ENCODE measurements at regions not wholly inside any gene's neighbourhood (a gene's known extent, or its start where the extent isn't known, plus 50 kb on each side); places are given as distances from the start of the nearest gene placed in this dataset.

- DNase-seq = no peak
Observed at GRCh38 chr12:127358888-127359287, 908.1 kb upstream of the TMEM132C start.

- no peak for DNase-seq
Observed at GRCh38 chr12:127360580-127360979, 906.4 kb upstream of the TMEM132C start.

- no peak for DNase-seq
Observed at GRCh38 chr12:127362121-127362520, 904.8 kb upstream of the TMEM132C start.

- DNase-seq = peak; percentile 23
Observed at GRCh38 chr12:127363392-127363791, 903.6 kb upstream of the TMEM132C start.

GRCh38 chr12:127373559-127373958, 893.4 kb upstream of the TMEM132C start:
- DNase-seq = no peak

GRCh38 chr12:127374447-127374846, 892.5 kb upstream of the TMEM132C start:
- DNase-seq = no peak

GRCh38 chr12:127381043-127381668, 885.8 kb upstream of the TMEM132C start:
- peak; percentile 64 for DNase-seq

GRCh38 chr12:127381681-127382080, 885.3 kb upstream of the TMEM132C start:
- DNase-seq = no peak

- no peak for DNase-seq
Observed at GRCh38 chr12:127383281-127383680, 883.7 kb upstream of the TMEM132C start.

- no peak for DNase-seq
Observed at GRCh38 chr12:127386723-127387122, 880.2 kb upstream of the TMEM132C start.

- DNase-seq = no peak
Observed at GRCh38 chr12:127388985-127389384, 878.0 kb upstream of the TMEM132C start.

- DNase-seq = peak; percentile 2
Observed at GRCh38 chr12:127389923-127390322, 877.0 kb upstream of the TMEM132C start.

- no peak for DNase-seq
Observed at GRCh38 chr12:127393465-127393864, 873.5 kb upstream of the TMEM132C start.

- no peak for DNase-seq
Observed at GRCh38 chr12:127393896-127394295, 873.1 kb upstream of the TMEM132C start.

- no peak for DNase-seq
Observed at GRCh38 chr12:127396734-127397133, 870.2 kb upstream of the TMEM132C start.

GRCh38 chr12:127398016-127398710, 868.8 kb upstream of the TMEM132C start:
- DNase-seq = no peak

- no peak for DNase-seq
Observed at GRCh38 chr12:127399451-127399850, 867.5 kb upstream of the TMEM132C start.

GRCh38 chr12:127400221-127400620, 866.7 kb upstream of the TMEM132C start:
- DNase-seq = no peak

GRCh38 chr12:127401005-127401404, 866.0 kb upstream of the TMEM132C start:
- no peak for DNase-seq

- no peak for DNase-seq
Observed at GRCh38 chr12:127401536-127401935, 865.4 kb upstream of the TMEM132C start.

- no peak for DNase-seq
Observed at GRCh38 chr12:127411166-127411915, 855.6 kb upstream of the TMEM132C start.

- no peak for DNase-seq
Observed at GRCh38 chr12:127411981-127412380, 855.0 kb upstream of the TMEM132C start.

- DNase-seq = no peak
Observed at GRCh38 chr12:127412866-127413265, 854.1 kb upstream of the TMEM132C start.

- DNase-seq = no peak
Observed at GRCh38 chr12:127414186-127414585, 852.8 kb upstream of the TMEM132C start.

All from hematopoietic multipotent progenitor cell treated with erythropoietin and hydrocortisone succinate and interleukin-3 and kit ligand, for 4 days (in vitro differentiated cells).